ENCODE measurements at regions not wholly inside any gene's neighbourhood (a gene's known extent, or its start where the extent isn't known, plus 50 kb on each side); places are given as distances from the start of the nearest gene placed in this dataset.

DNA sequence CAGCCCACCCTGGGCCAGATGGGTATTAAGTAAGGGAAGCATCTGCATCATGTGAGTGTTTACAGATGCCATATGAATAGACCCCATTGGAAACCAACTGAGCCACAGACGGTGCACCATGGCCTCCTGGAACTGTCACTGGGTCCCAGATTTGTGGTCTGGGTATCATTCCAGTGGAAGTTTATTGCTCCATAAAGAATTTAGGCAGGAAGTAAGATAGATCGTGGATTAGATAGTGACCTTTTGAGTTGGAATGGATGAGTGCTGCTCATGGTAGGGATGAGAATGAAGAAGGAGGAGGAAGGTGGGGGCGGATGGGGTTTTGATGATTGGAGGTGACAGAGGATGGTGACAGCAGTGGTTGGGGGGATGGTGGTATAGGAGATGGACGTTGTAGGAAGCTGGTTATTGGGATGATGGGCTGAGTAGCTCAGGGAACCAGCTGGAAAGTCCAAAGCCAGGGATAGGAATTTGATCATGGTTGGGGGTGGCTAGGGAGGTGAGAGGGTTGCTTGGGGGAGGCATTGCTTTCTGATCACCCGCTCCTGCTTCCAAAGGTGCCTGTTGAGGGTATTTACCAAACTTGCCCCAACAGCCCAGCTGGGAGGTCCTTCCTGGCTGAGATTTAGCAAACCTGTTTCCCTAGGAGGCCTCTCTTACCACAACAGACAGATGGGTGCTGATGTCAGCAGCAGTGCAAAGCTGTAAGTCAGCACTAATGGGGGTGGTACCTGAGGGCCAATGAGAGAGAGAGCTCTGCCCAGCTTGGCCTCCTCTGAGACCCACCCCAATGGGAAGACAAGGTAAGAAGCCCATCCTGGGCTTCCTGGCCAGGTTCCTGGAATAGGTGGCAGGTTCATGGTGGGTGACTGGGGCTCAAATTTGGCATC, 78.0 kb downstream of the VEGFA start:
- Mint-ChIP-seq H3K36me3 (no peaks in the 10 kb centered on the region), H3K4me3 (no peak overlapping the region), H3K27ac (no peak overlapping the region), H3K9me3 (no peaks in the 10 kb centered on the region), H3K4me1 (peaks cover 21% of the 10 kb centered on the region), H3K27me3 (ENCODE audit: low read depth) (no peaks in the 10 kb centered on the region)
- DNase-seq (ENCODE audit: low spot score in 2 of 2, unreplicated experiment in 2 of 2), result no peak
- TF ChIP-seq, protein P1, sequence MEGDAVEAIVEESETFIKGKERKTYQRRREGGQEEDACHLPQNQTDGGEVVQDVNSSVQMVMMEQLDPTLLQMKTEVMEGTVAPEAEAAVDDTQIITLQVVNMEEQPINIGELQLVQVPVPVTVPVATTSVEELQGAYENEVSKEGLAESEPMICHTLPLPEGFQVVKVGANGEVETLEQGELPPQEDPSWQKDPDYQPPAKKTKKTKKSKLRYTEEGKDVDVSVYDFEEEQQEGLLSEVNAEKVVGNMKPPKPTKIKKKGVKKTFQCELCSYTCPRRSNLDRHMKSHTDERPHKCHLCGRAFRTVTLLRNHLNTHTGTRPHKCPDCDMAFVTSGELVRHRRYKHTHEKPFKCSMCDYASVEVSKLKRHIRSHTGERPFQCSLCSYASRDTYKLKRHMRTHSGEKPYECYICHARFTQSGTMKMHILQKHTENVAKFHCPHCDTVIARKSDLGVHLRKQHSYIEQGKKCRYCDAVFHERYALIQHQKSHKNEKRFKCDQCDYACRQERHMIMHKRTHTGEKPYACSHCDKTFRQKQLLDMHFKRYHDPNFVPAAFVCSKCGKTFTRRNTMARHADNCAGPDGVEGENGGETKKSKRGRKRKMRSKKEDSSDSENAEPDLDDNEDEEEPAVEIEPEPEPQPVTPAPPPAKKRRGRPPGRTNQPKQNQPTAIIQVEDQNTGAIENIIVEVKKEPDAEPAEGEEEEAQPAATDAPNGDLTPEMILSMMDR (IDR thresholded peaks at IDR 0.05; ENCODE audit: unreplicated experiment), result no peak

DNA sequence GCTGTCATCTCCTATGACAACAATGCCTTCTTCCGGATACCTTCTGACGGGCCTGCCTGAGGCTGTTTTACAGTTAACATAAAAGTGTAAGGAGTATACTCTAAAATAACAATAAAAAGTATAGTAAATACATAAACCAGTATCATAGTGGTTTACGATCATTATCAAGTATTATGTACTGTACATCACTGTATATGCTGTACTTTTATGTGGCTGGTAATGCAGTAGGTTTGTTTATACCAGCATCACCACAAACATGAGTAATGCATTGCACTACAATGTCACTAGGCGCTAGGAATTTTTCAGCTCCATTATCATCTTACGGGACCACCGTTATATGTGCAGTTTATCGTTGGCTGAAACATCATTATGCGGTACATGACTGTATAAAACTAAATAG, 76.5 kb downstream of the VEGFA start:
- H3K36me3 Mint-ChIP-seq, result no peaks in the 10 kb centered on the region
- H3K4me1 Mint-ChIP-seq, result peaks cover 20% of the 10 kb centered on the region
- no peaks in the 10 kb centered on the region for H3K9me3 Mint-ChIP-seq
- TF ChIP-seq, protein P1 (IDR thresholded peaks at IDR 0.05; ENCODE audit: unreplicated experiment), result no peak
- no peak overlapping the region for H3K4me3 Mint-ChIP-seq
- no peaks in the 10 kb centered on the region for H3K27me3 Mint-ChIP-seq (ENCODE audit: low read depth)
- no peak overlapping the region for H3K27ac Mint-ChIP-seq
- no peak for DNase-seq (ENCODE audit: low spot score in 2 of 2, unreplicated experiment in 2 of 2)

DNA sequence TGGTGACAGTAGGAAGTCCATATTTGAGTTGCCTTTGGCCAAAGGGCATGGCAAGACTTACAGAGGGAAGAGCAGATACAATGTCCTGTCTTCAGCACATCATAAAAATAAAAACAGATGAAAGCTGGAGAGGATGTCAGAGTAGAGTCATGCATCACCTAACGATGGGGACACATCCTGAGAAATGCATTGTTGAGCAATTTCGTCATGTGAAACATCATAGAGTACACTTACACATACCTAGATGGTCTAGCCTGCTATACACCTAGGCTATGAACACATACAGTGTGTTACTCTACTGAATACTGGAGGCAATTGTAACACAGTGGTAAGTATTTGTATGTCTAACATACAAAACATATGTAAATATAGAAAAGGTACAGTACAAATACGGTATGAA, 75.6 kb downstream of the VEGFA start:
- DNase-seq (ENCODE audit: low spot score in 2 of 2, unreplicated experiment in 2 of 2), result no peak
- no peak overlapping the region for H3K27ac Mint-ChIP-seq
- no peaks in the 10 kb centered on the region for H3K36me3 Mint-ChIP-seq
- no peaks in the 10 kb centered on the region for H3K27me3 Mint-ChIP-seq (ENCODE audit: low read depth)
- H3K4me1 Mint-ChIP-seq, result peaks cover 12% of the 10 kb centered on the region
- no peak overlapping the region for H3K4me3 Mint-ChIP-seq
- TF ChIP-seq, protein P1 (IDR thresholded peaks at IDR 0.05; ENCODE audit: unreplicated experiment), result no peak
- no peaks in the 10 kb centered on the region for H3K9me3 Mint-ChIP-seq

DNA sequence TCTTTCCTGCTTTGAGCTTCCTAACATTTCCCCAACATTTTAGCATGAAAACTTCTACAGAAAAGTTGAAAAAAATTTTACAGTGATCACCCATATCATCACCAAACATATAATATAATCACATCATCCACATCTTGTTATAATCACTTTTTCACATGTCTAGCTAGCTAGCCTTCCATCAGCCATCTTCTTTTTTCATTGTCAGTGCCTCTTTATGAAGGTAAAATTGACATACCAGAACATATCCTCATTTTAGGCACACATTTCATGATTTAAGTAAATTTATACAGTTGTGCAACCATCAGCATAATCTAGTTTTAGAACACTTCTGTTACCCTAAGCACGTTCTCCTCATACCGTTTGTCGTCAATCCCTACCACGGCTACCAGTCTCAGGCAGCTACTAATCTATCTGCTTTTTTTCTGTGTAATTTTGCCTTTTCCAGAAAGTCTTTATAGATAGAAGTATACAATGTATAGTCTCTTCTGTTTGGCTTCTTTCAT, 73.7 kb downstream of the VEGFA start:
- Mint-ChIP-seq H3K9me3 (no peaks in the 10 kb centered on the region), H3K4me1 (peaks cover 8% of the 10 kb centered on the region), H3K36me3 (no peaks in the 10 kb centered on the region), H3K4me3 (no peak overlapping the region), H3K27ac (no peak overlapping the region), H3K27me3 (ENCODE audit: low read depth) (no peaks in the 10 kb centered on the region)
- TF ChIP-seq, protein P1 (IDR thresholded peaks at IDR 0.05; ENCODE audit: unreplicated experiment), result no peak
- no peak for DNase-seq (ENCODE audit: low spot score in 2 of 2, unreplicated experiment in 2 of 2)

DNA sequence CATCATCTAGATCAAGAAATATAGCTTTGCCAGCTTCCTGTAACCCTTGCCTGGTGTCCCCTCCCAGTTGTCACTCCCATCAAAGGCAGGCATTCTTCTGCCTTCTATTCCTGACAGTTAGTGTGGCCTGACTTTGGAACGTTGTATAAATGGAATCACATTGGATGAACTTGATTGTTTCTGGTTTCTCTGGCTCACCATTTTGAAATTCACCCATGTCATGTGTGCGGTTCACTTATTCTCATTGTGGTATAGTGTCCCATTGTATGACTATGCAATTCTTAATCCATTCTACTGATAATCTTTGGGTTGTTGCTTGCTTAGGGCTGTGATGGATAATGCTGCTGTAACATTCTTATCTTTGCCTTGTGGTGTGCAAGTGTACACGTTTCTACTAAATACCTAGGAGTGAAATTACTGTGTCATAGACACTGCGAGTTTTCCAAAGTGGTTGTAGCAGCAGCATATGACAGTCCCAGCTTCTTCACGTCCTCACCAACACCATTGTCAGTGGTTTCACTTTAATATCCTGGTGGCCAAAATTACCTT, 73.2 kb downstream of the VEGFA start:
- no peak for DNase-seq (ENCODE audit: low spot score in 2 of 2, unreplicated experiment in 2 of 2)
- TF ChIP-seq, protein P1 (IDR thresholded peaks at IDR 0.05; ENCODE audit: unreplicated experiment), result no peak
- no peaks in the 10 kb centered on the region for H3K36me3 Mint-ChIP-seq
- H3K4me3 Mint-ChIP-seq, result no peak overlapping the region
- H3K27me3 Mint-ChIP-seq (ENCODE audit: low read depth), result no peaks in the 10 kb centered on the region
- H3K4me1 Mint-ChIP-seq, result peaks cover 11% of the 10 kb centered on the region
- H3K9me3 Mint-ChIP-seq, result no peaks in the 10 kb centered on the region
- no peak overlapping the region for H3K27ac Mint-ChIP-seq
